ENCODE measurements at regions not wholly inside any gene's neighbourhood (a gene's known extent, or its start where the extent isn't known, plus 50 kb on each side); places are given as distances from the start of the nearest gene placed in this dataset.

- Histone ChIP-seq H3K4me2 (ENCODE audit: low read length) (no peak overlapping the region), H3K4me3 (replicated peaks in 1 of 2; ENCODE audit: low read depth in 1 of 2, low read length in 2 of 2) (no peak overlapping the region), H3K36me3 (ENCODE audit: control insufficient read depth in 1 of 2, insufficient read depth in 2 of 2, low read length in 2 of 2) (no peaks in the 10 kb centered on the region), H3K9me2 (ENCODE audit: insufficient read depth) (no peaks in the 10 kb centered on the region), H3K9me3 (ENCODE audit: control insufficient read depth in 1 of 2, insufficient read depth in 1 of 2, low read depth in 1 of 2, low read length in 2 of 2) (no peaks in the 10 kb centered on the region), H3K27ac (ENCODE audit: low read depth, low read length) (no peak overlapping the region), H3K27me3 (ENCODE audit: insufficient read depth, low read length) (0 out of 2 replicates have a peak, but pooled peaks cover 7% of the 10 kb centered on the region), H3K9ac (ENCODE audit: low read length) (no peak overlapping the region), H3K79me2 (ENCODE audit: insufficient read depth, low read length) (no peaks in the 10 kb centered on the region), H3K4me1 (ENCODE audit: control insufficient read depth in 1 of 2, insufficient read depth in 2 of 2, low read length in 2 of 2) (no peaks in the 10 kb centered on the region), H2AFZ (ENCODE audit: low read depth, low read length, poor library complexity, severe bottlenecking) (no peak overlapping the region), H4K20me1 (ENCODE audit: insufficient read depth) (no peaks in the 10 kb centered on the region)
- BruUV-seq (replicated peaks), result no TSS peak
- ATAC-seq (no peak), DNase-seq (ENCODE audit: low read depth, low spot score) (no peak)
- intact Hi-C loops (cut with micrococcal nuclease), result no loop called here
- ChIA-PET POLR2A (no interaction called here), CTCF (no interaction called here), RAD21 (ENCODE audit: low non-redundant PET in 1 of 2, low total read pairs in 2 of 2, uncharacterized antibody in 2 of 2, unreplicated experiment in 2 of 2) (no interaction called here)
- no peak for TF ChIP-seq RAD21 (IDR thresholded peaks at IDR 0.05; ENCODE audit: low read depth)
- TF ChIP-seq POLR2A (IDR thresholded peaks at IDR 0.05; ENCODE audit: borderline replicate concordance, extremely low read depth, insufficient read depth, insufficient read length), result no peak
- TF ChIP-seq CBX3 (IDR thresholded peaks at IDR 0.05; ENCODE audit: low read depth), result no peak
- TF ChIP-seq ZNF274 (IDR thresholded peaks at IDR 0.05; ENCODE audit: low read depth, low read length), result no peak
- no peak for TF ChIP-seq ZFX (IDR thresholded peaks at IDR 0.05)
- TF ChIP-seq, protein P1, sequence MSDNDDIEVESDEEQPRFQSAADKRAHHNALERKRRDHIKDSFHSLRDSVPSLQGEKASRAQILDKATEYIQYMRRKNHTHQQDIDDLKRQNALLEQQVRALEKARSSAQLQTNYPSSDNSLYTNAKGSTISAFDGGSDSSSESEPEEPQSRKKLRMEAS (IDR thresholded peaks at IDR 0.05), result no peak
- no peak for TF ChIP-seq SRF (IDR thresholded peaks at IDR 0.05; ENCODE audit: low read depth)
- TF ChIP-seq FOSL1 (IDR thresholded peaks at IDR 0.05; ENCODE audit: low read depth), result no peak
- TF ChIP-seq JUND (IDR thresholded peaks at IDR 0.05), result no peak
- TF ChIP-seq ELF1 (IDR thresholded peaks at IDR 0.05; ENCODE audit: borderline replicate concordance, low read depth), result no peak
- no peak for TF ChIP-seq CEBPB (IDR thresholded peaks at IDR 0.05; ENCODE audit: low read depth)
- TF ChIP-seq POLR2AphosphoS5 (IDR thresholded peaks at IDR 0.05; ENCODE audit: low read depth, low read length), result no peak
- no peak for TF ChIP-seq EZH2 (IDR thresholded peaks at IDR 0.05)
- TF ChIP-seq YY1 (IDR thresholded peaks at IDR 0.05; ENCODE audit: extremely low read depth, insufficient replicate concordance, low read depth, low read length), result no peak
- no peak for TF ChIP-seq ZBTB33 (IDR thresholded peaks at IDR 0.05; ENCODE audit: extremely low read depth, insufficient replicate concordance, low read length)
- TF ChIP-seq, protein P2, sequence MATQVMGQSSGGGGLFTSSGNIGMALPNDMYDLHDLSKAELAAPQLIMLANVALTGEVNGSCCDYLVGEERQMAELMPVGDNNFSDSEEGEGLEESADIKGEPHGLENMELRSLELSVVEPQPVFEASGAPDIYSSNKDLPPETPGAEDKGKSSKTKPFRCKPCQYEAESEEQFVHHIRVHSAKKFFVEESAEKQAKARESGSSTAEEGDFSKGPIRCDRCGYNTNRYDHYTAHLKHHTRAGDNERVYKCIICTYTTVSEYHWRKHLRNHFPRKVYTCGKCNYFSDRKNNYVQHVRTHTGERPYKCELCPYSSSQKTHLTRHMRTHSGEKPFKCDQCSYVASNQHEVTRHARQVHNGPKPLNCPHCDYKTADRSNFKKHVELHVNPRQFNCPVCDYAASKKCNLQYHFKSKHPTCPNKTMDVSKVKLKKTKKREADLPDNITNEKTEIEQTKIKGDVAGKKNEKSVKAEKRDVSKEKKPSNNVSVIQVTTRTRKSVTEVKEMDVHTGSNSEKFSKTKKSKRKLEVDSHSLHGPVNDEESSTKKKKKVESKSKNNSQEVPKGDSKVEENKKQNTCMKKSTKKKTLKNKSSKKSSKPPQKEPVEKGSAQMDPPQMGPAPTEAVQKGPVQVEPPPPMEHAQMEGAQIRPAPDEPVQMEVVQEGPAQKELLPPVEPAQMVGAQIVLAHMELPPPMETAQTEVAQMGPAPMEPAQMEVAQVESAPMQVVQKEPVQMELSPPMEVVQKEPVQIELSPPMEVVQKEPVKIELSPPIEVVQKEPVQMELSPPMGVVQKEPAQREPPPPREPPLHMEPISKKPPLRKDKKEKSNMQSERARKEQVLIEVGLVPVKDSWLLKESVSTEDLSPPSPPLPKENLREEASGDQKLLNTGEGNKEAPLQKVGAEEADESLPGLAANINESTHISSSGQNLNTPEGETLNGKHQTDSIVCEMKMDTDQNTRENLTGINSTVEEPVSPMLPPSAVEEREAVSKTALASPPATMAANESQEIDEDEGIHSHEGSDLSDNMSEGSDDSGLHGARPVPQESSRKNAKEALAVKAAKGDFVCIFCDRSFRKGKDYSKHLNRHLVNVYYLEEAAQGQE (IDR thresholded peaks at IDR 0.05; ENCODE audit: low read depth), result no peak
- TF ChIP-seq, protein P3, sequence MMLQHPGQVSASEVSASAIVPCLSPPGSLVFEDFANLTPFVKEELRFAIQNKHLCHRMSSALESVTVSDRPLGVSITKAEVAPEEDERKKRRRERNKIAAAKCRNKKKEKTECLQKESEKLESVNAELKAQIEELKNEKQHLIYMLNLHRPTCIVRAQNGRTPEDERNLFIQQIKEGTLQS (IDR thresholded peaks at IDR 0.05), result no peak
- no peak for TF ChIP-seq TCF7L2 (IDR thresholded peaks at IDR 0.05; ENCODE audit: borderline replicate concordance, extremely low read depth, insufficient read depth, insufficient read length)
- TF ChIP-seq CTCF (IDR thresholded peaks at IDR 0.05 in 2 of 3, conservative IDR thresholded peaks at IDR 0.05 in 1 of 3; ENCODE audit: borderline replicate concordance in 1 of 3, insufficient read depth in 1 of 3, low read depth in 2 of 3, low read length in 2 of 3), result no peak
These were observed 463.4 kb downstream of the FGF9 start for GRCh38 chr13:22134261-22134660.

All from HCT116 (cell line).